HG02588 (cell line): ENCODE measurements at regions not wholly inside any gene's neighbourhood (a gene's known extent, or its start where the extent isn't known, plus 50 kb on each side); places are given as distances from the start of the nearest gene placed in this dataset.

Source experiments
- ATAC-seq: cut with Tn5 transposase; IDR thresholded peaks from one replicate; pipeline ENCODE4 v1.9.1; 2021; ENCODE audit warnings: mild to moderate bottlenecking, moderate library complexity; ENCODE audit not compliant: unreplicated experiment

DNA sequence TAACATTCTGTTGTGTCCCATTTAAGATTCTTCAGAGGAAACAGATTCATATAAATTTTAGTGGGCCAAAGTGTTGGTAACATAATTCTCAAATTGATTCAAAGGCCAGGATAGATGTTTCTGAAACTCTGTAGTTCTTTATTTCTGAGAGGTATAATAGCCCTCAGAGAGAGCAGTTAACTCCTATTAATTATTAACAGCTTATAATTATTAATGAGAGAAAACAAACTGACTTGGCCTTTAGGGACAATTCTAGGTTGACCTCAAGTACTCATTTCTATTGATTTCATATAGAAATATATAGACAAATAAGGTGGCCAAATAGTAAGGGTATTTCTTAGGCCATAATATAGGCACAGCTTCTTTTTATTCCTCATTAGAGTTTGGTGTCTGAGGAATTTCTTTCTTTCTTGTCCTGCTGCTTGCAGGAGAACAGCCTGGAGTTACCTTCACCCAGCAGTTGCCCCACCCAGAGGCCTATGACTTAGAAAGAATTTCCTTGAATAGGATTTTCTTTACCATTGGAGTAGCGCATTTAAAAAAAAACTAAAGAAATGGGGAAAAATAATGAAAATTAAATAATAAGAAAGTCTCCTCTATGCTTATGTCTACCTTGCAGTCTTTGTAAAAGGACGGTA is 1430.1 kb upstream of the SPRY2 start:
- ATAC-seq = no peak

GRCh38 chr13:81762449-81762848 is 1421.5 kb upstream of the SPRY2 start:
- ATAC-seq = no peak

GRCh38 chr13:81760316-81760715 is 1419.4 kb upstream of the SPRY2 start:
- ATAC-seq = no peak

GRCh38 chr13:81757348-81757970 is 1416.5 kb upstream of the SPRY2 start:
- no peak for ATAC-seq

DNA sequence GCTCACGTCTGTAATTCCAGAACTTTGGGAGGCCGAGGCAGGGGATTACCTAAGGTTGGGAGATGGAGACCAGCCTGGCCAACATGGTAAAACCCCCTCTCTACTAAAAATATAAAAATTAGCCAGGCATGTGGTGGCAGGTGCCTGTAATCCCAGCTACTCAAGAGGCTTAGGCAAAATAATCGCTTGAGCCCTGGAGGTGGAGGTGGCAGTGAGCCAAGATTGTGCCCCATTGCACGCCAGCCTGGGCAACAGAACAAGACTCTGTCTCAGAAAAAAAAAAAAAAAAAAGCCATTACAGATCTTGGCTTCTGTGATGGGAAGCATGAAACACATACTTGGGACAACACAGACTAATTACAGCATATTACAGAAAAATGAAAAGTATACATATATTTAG is 1404.5 kb upstream of the SPRY2 start:
- no peak for ATAC-seq

- no peak for ATAC-seq
These were observed 1397.4 kb upstream of the SPRY2 start for GRCh38 chr13:81738364-81738763.

DNA sequence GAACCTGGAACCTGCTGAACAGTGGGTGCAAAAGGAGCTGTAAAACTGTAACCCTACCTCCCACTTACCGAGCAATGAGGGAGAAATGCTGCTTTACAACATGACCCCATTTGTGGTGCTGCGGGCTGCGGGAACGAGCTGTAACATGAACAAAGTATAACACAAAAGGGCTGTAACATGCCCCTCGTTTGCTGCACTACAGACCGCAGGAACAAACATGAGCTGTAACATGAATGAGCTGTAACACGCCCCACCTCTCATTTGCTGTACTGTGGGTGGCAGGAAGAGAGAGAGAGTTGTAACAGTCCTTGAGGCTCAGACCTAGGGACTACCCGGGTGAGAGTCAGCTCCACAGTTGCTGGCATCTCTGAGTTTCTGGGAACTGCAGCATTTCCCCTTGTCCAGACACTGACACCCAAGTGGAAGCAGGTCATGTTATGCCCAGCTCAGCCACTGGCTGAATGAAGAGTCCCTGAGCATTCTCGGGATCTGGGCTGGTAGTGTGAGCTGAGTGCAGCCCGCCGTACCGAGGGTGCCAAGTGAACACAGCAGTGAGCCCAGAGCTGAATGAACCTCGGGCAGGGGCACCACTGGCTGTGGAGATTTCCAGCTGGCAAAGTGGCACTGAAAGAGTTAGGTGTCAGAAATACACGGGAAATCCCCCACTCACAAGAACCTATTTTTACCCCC is 1385.3 kb upstream of the SPRY2 start:
- ATAC-seq = no peak

DNA sequence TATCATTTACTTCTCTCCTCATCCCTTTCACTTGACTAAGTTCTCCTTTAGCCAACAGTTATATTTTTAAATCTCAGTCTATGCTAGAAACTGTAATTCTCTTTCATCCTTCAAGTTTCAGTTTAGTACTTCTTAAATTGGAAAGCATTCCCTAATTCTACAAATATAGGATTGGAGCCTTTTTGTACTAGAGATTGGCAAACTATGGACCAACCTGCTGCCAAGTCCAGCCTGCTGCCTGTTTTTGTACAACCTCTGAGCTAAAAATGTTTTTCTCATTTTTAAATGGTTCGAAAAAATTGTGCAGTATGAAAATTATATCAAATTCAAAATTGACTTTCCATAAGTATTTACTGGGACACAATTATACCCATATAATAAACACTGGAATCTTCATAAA is 1381.5 kb upstream of the SPRY2 start:
- ATAC-seq = no peak

GRCh38 chr13:81721400-81721799 is 1380.5 kb upstream of the SPRY2 start:
- ATAC-seq = no peak

- no peak for ATAC-seq
These were observed 1373.6 kb upstream of the SPRY2 start for GRCh38 chr13:81714513-81714912.

DNA sequence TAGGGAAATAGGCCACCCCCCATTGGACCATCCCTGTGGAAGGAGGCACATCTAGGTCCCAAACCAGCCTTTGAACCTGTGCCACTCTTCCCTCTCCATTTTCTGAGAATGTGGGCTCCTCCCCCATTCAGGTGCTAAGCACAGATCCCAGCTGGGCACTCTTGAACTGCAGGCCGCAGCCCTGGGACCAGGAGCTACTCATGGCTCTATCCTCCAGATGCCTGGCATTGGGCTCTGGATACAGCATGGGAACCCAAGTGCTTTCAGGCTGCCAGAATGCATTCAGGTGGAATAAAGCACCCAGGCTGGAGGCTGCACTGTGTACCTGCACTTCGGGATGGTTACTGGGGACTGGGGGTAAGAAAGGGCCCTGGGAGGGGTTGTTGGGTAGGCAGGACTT is 1372.3 kb upstream of the SPRY2 start:
- no peak for ATAC-seq

GRCh38 chr13:81697826-81698225 is 1356.9 kb upstream of the SPRY2 start:
- ATAC-seq = no peak

- no peak for ATAC-seq
These were observed 1346.0 kb upstream of the SPRY2 start for GRCh38 chr13:81686877-81687276.

DNA sequence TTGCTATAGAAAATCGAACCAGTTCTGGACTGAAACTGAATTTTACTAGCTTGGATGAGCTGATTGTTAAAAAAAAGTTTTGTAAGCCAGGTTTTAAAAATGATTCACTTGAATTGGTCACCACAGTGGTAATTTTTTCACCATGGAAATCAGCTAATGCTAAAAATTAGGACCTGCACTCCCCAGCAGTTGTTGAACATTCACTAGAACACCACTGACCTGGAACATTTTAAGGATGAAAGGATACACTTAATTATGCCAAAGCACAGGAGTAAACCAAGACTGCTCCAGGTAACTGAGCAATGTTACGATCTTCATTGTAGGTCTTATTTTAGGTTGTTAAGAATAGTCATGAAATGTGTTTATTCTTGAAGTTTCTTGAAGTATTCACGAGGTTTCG is 1342.6 kb upstream of the SPRY2 start:
- ATAC-seq = no peak

- no peak for ATAC-seq
These were observed 1341.2 kb upstream of the SPRY2 start for GRCh38 chr13:81682081-81682630.

- no peak for ATAC-seq
These were observed 1336.9 kb upstream of the SPRY2 start for GRCh38 chr13:81677857-81678256.

DNA sequence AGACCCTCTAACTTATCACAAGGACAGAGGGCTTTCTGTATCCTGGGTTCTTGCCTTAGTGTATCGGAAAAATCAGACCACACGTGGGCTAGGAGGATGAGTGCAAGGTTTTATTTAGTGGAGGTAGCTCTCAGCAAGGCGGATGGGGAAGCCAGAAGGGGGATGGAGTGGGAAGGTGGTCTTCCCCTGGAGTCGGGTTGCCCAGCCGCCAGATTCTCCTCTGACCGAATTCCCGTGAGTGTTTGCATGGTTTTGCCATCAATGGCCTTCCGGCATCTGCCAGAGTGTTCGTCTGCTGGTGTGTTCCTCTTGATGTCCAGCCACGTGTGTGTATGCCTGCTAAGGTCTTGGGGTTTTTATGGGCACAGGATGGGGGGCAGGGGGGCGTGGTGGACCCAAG is 1335.1 kb upstream of the SPRY2 start:
- ATAC-seq = no peak

DNA sequence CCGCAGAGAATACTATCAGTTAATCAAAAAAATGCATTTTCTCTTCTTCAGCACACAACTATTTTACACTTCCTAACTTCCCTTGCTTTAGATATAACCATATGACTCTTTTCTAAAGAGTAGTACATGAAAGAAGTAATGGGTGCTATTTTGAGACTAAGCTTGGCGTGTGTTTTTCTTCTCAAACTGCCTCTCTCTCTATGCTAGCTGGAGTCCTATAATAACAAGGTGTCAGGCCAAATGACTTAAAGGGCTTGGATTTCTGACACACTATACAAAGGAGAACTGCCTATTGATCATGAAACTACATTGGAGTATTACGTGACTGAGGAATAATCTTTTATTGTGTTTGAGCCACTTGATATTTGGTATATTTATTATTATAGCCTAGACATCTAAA is 1330.1 kb upstream of the SPRY2 start:
- no peak for ATAC-seq

DNA sequence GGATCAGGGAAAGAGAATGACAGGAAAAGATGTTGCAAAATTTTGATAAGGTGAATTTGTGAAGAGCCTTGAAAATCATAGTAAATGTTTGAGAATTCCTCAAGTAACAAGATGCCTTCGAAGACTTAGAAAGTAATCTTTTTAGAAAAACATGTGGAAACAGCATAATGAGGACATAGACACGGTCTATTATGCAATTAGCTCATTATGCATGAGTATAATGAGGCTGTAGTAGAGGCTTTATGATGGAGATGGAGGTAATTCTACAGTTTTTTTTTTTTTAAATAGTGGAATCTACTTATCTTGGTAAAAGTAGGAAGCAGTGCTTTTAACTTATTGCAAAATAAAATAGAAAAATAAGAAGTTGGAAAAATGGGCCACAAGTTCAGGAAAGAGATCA is 1329.1 kb upstream of the SPRY2 start:
- ATAC-seq = no peak

GRCh38 chr13:81664872-81665271 is 1323.9 kb upstream of the SPRY2 start:
- ATAC-seq = no peak

DNA sequence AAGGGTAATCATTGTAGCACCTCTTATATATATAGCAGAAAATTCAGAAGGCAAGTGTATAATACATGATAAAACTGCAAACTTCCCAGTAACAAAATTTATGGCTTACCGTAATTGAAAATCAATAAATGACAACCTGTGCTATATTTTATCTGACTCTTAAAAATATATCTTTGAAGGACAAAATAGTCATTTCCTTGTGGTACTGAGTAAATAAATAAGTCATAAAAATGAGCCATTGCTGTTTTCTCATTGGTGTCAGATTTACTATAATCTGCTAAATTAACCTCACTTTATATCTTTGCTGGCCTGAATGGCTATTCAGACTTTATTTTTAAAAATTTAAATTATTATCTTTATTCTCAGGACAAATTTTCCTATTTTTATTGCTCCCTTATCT is 1319.1 kb upstream of the SPRY2 start:
- ATAC-seq = no peak
